HCT116 (cell line): ENCODE measurements at regions not wholly inside any gene's neighbourhood (a gene's known extent, or its start where the extent isn't known, plus 50 kb on each side); places are given as distances from the start of the nearest gene placed in this dataset.

Source experiments
- ATAC-seq: fragments of 200-7000 bp; cut with Tn5 transposase; 2 replicates; pipeline ENCODE4 v1.9.1; 2020; ENCODE audit warnings: mild to moderate bottlenecking, moderate library complexity
- BruUV-seq: library from RNA; stranded (reverse); fragments of 400-500 nt; replicated peaks from 2 replicates; lab custom pipeline; 2021; lab: Mats Ljungman, UMichigan
- CTCF ChIA-PET: fragments of 300-600 bp; sonication (Branson Sonifier 250); formaldehyde crosslinking; loops from one replicate; lab custom pipeline; 2021; ENCODE audit warnings: antibody characterized with exemption; lab: Charles Lee
- POLR2A ChIA-PET: fragments of 300-600, 350-600 bp; sonication (Branson Sonifier 250); formaldehyde crosslinking; loops from one replicate; lab custom pipeline; 2021; ENCODE audit warnings: antibody characterized with exemption; lab: Charles Lee
- RAD21 ChIA-PET, 2 experiments: fragments of 300-600 bp; sonication (Branson Sonifier 250); formaldehyde crosslinking; loops; one replicate each; lab custom pipeline; 2023; ENCODE audit warnings: low total read pairs in 2 of 2; ENCODE audit not compliant: uncharacterized antibody in 2 of 2, unreplicated experiment in 2 of 2, low non-redundant PET in 1 of 2; lab: Charles Lee
- DNase-seq: peaks from one replicate; pipeline ENCODE4 v3.0.0-alpha.2; 2010; ENCODE audit warnings: low read depth, low spot score
- H2AFZ ChIP-seq: fragments of 200-600 bp; shearing (Covaris generic), sonication (generic); 2 replicates; pipeline ENCODE4 v1.6.1; 2017; ENCODE audit warnings: low read depth, mixed run types, mixed read lengths, antibody characterized with exemption, low read length; ENCODE audit not compliant: poor library complexity, severe bottlenecking
- H3K27ac ChIP-seq: 2 replicates; pipeline ENCODE4 v1.5.1; 2012; ENCODE audit warnings: low read depth, low read length
- H3K27me3 ChIP-seq: fragments of 200-600 bp; sonication (generic); 2 replicates; pipeline ENCODE4 v1.6.1; 2016; ENCODE audit warnings: mixed run types, low read length, mixed read lengths; ENCODE audit not compliant: insufficient read depth
- H3K36me3 ChIP-seq, 2 experiments: fragments of 200-500 bp in 1 of 2; fragments of 200-600 bp in 1 of 2; sonication (Bioruptor generic) in 1 of 2; sonication (generic) in 1 of 2; 2 replicates each; pipeline versions ENCODE4 v1.5.1 to v1.6.1; 2014 to 2016; ENCODE audit warnings: low read length in 2 of 2, inconsistent platforms in 1 of 2, mixed read lengths in 1 of 2, mixed run types in 1 of 2; ENCODE audit not compliant: insufficient read depth in 2 of 2, control insufficient read depth in 1 of 2
- H3K4me1 ChIP-seq, 2 experiments: fragments of 200-600 bp in 1 of 2; sonication (generic) in 1 of 2; 2 replicates each; pipeline versions ENCODE4 v1.5.1 to v1.6.1; 2012 to 2017; ENCODE audit warnings: low read length in 2 of 2, inconsistent platforms in 1 of 2, mild to moderate bottlenecking in 1 of 2, mixed read lengths in 1 of 2, mixed run types in 1 of 2, moderate library complexity in 1 of 2; ENCODE audit not compliant: insufficient read depth in 2 of 2, control insufficient read depth in 1 of 2
- H3K4me2 ChIP-seq: fragments of 200-600 bp; sonication (generic); 2 replicates; pipeline ENCODE4 v1.6.1; 2017; ENCODE audit warnings: mixed run types, low read length, mixed read lengths
- H3K4me3 ChIP-seq, 2 experiments: fragments of 200-600 bp in 1 of 2; sonication (generic) in 1 of 2; replicated peaks in 1 of 2; 2 replicates each; pipeline ENCODE4 v1.5.1; 2011 to 2016; ENCODE audit warnings: low read length in 2 of 2, control low read depth in 1 of 2, low read depth in 1 of 2, mild to moderate bottlenecking in 1 of 2, mixed read lengths in 1 of 2, mixed run types in 1 of 2
- H3K79me2 ChIP-seq: fragments of 200-600 bp; sonication (generic); 2 replicates; pipeline ENCODE4 v1.6.1; 2017; ENCODE audit warnings: mild to moderate bottlenecking, mixed run types, low read length, moderate library complexity, mixed read lengths; ENCODE audit not compliant: insufficient read depth
- H3K9ac ChIP-seq: fragments of 200-600 bp; sonication (generic); 2 replicates; pipeline ENCODE4 v1.6.1; 2016; ENCODE audit warnings: low read length, mixed read lengths
- H3K9me2 ChIP-seq: fragments of 200-600 bp; sonication (generic), shearing (Covaris generic); 2 replicates; pipeline ENCODE4 v1.6.1; 2017; ENCODE audit warnings: mixed run types, mild to moderate bottlenecking, moderate library complexity; ENCODE audit not compliant: insufficient read depth
- H3K9me3 ChIP-seq, 2 experiments: fragments of 200-500 bp in 1 of 2; fragments of 200-600 bp in 1 of 2; sonication (Bioruptor generic) in 1 of 2; sonication (generic) in 1 of 2; 2 replicates each; pipeline ENCODE4 v1.6.1; 2014 to 2017; ENCODE audit warnings: low read length in 2 of 2, mixed read lengths in 2 of 2, inconsistent platforms in 1 of 2, low read depth in 1 of 2, mild to moderate bottlenecking in 1 of 2, mixed run types in 1 of 2, moderate library complexity in 1 of 2; ENCODE audit not compliant: control insufficient read depth in 1 of 2, insufficient read depth in 1 of 2
- H4K20me1 ChIP-seq: fragments of 200-600 bp; sonication (generic), shearing (Covaris generic); 2 replicates; pipeline ENCODE4 v1.6.1; 2017; ENCODE audit warnings: mixed run types, mild to moderate bottlenecking, moderate library complexity; ENCODE audit not compliant: insufficient read depth
- ELF1 ChIP-seq: IDR thresholded peaks from 2 replicates; pipeline ENCODE4 v1.6.1; 2012; ENCODE audit warnings: low read depth, borderline replicate concordance
- EZH2 ChIP-seq: fragments of 200-600 bp; sonication (generic); IDR thresholded peaks from 2 replicates; pipeline ENCODE4 v1.6.1; 2017; ENCODE audit warnings: antibody characterized with exemption, mixed run types
- EZH2phosphoT487 ChIP-seq: fragments of 200-600 bp; IDR thresholded peaks from 2 replicates; pipeline ENCODE4 v1.6.1; 2018; ENCODE audit warnings: antibody characterized with exemption, borderline replicate concordance
- JUND ChIP-seq: IDR thresholded peaks from 2 replicates; pipeline ENCODE4 v1.6.1; 2012
- POLR2A ChIP-seq: IDR thresholded peaks from 2 replicates; pipeline ENCODE4 v1.7.0; 2011; ENCODE audit warnings: borderline replicate concordance; ENCODE audit not compliant: insufficient read depth, insufficient read length; ENCODE audit errors: extremely low read depth
- POLR2AphosphoS5 ChIP-seq: IDR thresholded peaks from 2 replicates; pipeline ENCODE4 v1.6.1; 2011; ENCODE audit warnings: mild to moderate bottlenecking, low read depth, low read length, moderate library complexity
- SIN3A ChIP-seq: IDR thresholded peaks from 2 replicates; pipeline ENCODE4 v1.6.1; 2012; ENCODE audit warnings: low read depth
- SP1 ChIP-seq: IDR thresholded peaks from 2 replicates; pipeline ENCODE4 v1.6.1; 2012; ENCODE audit warnings: low read depth
- SRF ChIP-seq: IDR thresholded peaks from 2 replicates; pipeline ENCODE4 v1.6.1; 2012; ENCODE audit warnings: low read depth
- TCF7L2 ChIP-seq: IDR thresholded peaks from 2 replicates; pipeline ENCODE4 v1.7.0; 2011; ENCODE audit warnings: borderline replicate concordance, inconsistent platforms; ENCODE audit not compliant: insufficient read depth, insufficient read length; ENCODE audit errors: extremely low read depth
- YY1 ChIP-seq: IDR thresholded peaks from 2 replicates; pipeline ENCODE4 v1.6.1; 2011; ENCODE audit warnings: low read length, low read depth, moderate library complexity, mild to moderate bottlenecking; ENCODE audit not compliant: insufficient replicate concordance; ENCODE audit errors: extremely low read depth
- ZFX ChIP-seq: fragments of 450-650 bp; IDR thresholded peaks from 2 replicates; pipeline ENCODE4 v1.6.1; 2017
- ZNF274 ChIP-seq: fragments of 200-500 bp; sonication (Bioruptor generic); IDR thresholded peaks from 2 replicates; pipeline ENCODE4 v1.6.1; 2014; ENCODE audit warnings: mild to moderate bottlenecking, low read depth, low read length, inconsistent platforms
- intact Hi-C: fragments of 100-400 bp; cut with micrococcal nuclease; formaldehyde crosslinking; loops from 2 replicates; pipeline ENCODE4 v1.10.0; 2022
- TF ChIP-seq, protein P1 (sequence below): IDR thresholded peaks from 2 replicates; pipeline ENCODE4 v1.6.1; 2012
- TF ChIP-seq, protein P2 (sequence below), 3 experiments: fragments of 200-600 bp in 1 of 3; sonication (generic) in 1 of 3; IDR thresholded peaks in 2 of 3; conservative IDR thresholded peaks in 1 of 3; 2 replicates each; pipeline ENCODE4 v1.5.1; 2012 to 2017; ENCODE audit warnings: low read depth in 2 of 3, low read length in 2 of 3, antibody characterized with exemption in 1 of 3, borderline replicate concordance in 1 of 3, control low read depth in 1 of 3, mild to moderate bottlenecking in 1 of 3, mixed read lengths in 1 of 3, mixed run types in 1 of 3, moderate library complexity in 1 of 3; ENCODE audit not compliant: insufficient read depth in 1 of 3
- TF ChIP-seq, protein P3 (sequence below): IDR thresholded peaks from 2 replicates; pipeline ENCODE4 v1.6.1; 2012; ENCODE audit warnings: low read depth

DNA sequence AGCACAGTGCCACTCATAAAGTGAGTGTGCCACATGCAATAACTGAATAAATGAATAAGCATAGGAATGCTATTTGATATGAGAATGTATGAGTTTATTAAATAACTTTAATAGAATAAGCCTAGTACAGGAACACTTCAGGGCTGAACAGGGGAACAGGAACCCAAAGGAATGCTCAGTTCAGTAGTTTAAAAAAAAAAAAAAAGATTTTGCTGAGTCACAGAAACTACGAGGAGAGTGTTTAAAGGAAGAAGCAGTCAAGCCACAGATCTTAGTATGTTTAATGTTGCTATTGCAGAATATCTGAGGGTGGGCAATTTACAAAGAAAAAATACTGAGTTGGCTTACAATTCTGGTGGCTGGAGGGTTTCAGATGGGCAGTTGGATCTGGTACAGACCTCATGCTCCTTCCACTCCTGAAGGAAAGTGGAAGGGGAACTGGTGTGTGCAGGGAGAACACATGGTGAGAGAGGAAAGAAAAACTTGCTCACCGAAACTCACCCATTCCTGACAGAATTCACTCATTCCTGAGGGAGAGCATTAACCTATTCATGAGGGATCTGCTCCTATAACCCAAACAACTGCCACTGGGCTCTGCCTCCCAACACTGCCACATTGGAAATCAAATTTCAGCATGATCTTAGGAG, 880.3 kb upstream of the MGAT4C start:
- Histone ChIP-seq H3K4me3 (no peak overlapping the region), H3K36me3 (no peaks in the 10 kb centered on the region), H3K9ac (no peak overlapping the region), H3K27ac (no peak overlapping the region), H3K9me3 (no peaks in the 10 kb centered on the region), H2AFZ (peak overlapping the region; percentile 30), H3K9me2 (no peaks in the 10 kb centered on the region), H4K20me1 (no peaks in the 10 kb centered on the region), H3K27me3 (no peaks in the 10 kb centered on the region), H3K79me2 (no peaks in the 10 kb centered on the region), H3K4me2 (no peak overlapping the region), H3K4me1 (no peaks in the 10 kb centered on the region)
- BruUV-seq = no TSS peak
- RAD21 ChIA-PET = no interaction called here
- CTCF ChIA-PET = no interaction called here
- POLR2A ChIA-PET = no interaction called here
- ATAC-seq (no peak), DNase-seq (no peak)
- intact Hi-C loops = no loop called here
- TF ChIP-seq YY1 (no peak), SIN3A (no peak), POLR2A (no peak), ZFX (no peak), JUND (no peak)
- TF ChIP-seq, protein P1, sequence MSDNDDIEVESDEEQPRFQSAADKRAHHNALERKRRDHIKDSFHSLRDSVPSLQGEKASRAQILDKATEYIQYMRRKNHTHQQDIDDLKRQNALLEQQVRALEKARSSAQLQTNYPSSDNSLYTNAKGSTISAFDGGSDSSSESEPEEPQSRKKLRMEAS = no peak

DNA sequence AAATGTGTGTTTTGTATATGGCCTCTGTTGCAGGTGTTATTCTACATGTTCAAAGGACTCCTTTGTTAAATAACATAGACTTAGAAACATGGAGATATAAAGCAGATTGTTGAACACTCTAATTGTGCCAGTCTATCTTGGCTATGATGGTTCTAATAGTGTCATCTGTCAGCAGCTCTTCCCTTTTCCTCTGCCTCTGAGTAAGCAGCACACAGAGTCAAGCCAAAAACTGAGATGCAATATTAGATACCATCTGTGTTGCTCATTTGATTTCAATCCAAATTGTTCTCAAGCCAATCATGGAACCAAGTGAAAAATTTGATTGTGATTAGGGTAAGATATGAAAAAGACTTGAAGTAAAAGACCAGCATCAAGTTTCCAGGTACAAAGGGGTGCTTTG, 871.1 kb upstream of the MGAT4C start:
- no peaks in the 10 kb centered on the region for H3K79me2 ChIP-seq
- no peak overlapping the region for H3K4me2 ChIP-seq
- no peaks in the 10 kb centered on the region for H3K27me3 ChIP-seq
- CTCF ChIA-PET = no interaction called here
- no peaks in the 10 kb centered on the region for H3K9me3 ChIP-seq
- H3K4me3 ChIP-seq = no peak overlapping the region
- H2AFZ ChIP-seq = no peak overlapping the region
- RAD21 ChIA-PET = no interaction called here
- no peaks in the 10 kb centered on the region for H3K9me2 ChIP-seq
- intact Hi-C loops = no loop called here
- no peaks in the 10 kb centered on the region for H3K4me1 ChIP-seq
- H3K9ac ChIP-seq = no peak overlapping the region
- no peak for ATAC-seq
- POLR2A ChIA-PET = no interaction called here
- BruUV-seq = no TSS peak
- H3K36me3 ChIP-seq = no peaks in the 10 kb centered on the region
- no peak for DNase-seq
- H4K20me1 ChIP-seq = no peaks in the 10 kb centered on the region
- no peak overlapping the region for H3K27ac ChIP-seq
- no peak for TF ChIP-seq YY1
- TF ChIP-seq, protein P2, sequence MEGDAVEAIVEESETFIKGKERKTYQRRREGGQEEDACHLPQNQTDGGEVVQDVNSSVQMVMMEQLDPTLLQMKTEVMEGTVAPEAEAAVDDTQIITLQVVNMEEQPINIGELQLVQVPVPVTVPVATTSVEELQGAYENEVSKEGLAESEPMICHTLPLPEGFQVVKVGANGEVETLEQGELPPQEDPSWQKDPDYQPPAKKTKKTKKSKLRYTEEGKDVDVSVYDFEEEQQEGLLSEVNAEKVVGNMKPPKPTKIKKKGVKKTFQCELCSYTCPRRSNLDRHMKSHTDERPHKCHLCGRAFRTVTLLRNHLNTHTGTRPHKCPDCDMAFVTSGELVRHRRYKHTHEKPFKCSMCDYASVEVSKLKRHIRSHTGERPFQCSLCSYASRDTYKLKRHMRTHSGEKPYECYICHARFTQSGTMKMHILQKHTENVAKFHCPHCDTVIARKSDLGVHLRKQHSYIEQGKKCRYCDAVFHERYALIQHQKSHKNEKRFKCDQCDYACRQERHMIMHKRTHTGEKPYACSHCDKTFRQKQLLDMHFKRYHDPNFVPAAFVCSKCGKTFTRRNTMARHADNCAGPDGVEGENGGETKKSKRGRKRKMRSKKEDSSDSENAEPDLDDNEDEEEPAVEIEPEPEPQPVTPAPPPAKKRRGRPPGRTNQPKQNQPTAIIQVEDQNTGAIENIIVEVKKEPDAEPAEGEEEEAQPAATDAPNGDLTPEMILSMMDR (IDR thresholded peaks at IDR 0.05 in 2 of 3, conservative IDR thresholded peaks at IDR 0.05 in 1 of 3; ENCODE audit: borderline replicate concordance in 1 of 3, insufficient read depth in 1 of 3, low read depth in 2 of 3, low read length in 2 of 3) = no peak
- no peak for TF ChIP-seq ELF1
- TF ChIP-seq SRF = no peak
- no peak for TF ChIP-seq POLR2AphosphoS5
- TF ChIP-seq SIN3A = no peak
- TF ChIP-seq, protein P3, sequence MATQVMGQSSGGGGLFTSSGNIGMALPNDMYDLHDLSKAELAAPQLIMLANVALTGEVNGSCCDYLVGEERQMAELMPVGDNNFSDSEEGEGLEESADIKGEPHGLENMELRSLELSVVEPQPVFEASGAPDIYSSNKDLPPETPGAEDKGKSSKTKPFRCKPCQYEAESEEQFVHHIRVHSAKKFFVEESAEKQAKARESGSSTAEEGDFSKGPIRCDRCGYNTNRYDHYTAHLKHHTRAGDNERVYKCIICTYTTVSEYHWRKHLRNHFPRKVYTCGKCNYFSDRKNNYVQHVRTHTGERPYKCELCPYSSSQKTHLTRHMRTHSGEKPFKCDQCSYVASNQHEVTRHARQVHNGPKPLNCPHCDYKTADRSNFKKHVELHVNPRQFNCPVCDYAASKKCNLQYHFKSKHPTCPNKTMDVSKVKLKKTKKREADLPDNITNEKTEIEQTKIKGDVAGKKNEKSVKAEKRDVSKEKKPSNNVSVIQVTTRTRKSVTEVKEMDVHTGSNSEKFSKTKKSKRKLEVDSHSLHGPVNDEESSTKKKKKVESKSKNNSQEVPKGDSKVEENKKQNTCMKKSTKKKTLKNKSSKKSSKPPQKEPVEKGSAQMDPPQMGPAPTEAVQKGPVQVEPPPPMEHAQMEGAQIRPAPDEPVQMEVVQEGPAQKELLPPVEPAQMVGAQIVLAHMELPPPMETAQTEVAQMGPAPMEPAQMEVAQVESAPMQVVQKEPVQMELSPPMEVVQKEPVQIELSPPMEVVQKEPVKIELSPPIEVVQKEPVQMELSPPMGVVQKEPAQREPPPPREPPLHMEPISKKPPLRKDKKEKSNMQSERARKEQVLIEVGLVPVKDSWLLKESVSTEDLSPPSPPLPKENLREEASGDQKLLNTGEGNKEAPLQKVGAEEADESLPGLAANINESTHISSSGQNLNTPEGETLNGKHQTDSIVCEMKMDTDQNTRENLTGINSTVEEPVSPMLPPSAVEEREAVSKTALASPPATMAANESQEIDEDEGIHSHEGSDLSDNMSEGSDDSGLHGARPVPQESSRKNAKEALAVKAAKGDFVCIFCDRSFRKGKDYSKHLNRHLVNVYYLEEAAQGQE = no peak
- no peak for TF ChIP-seq EZH2
- TF ChIP-seq SP1 = no peak
- TF ChIP-seq ZNF274 = no peak
- TF ChIP-seq TCF7L2 = no peak
- TF ChIP-seq EZH2phosphoT487 = no peak
- no peak for TF ChIP-seq JUND
